ENCODE measurements at regions not wholly inside any gene's neighbourhood (a gene's known extent, or its start where the extent isn't known, plus 50 kb on each side); places are given as distances from the start of the nearest gene placed in this dataset.

DNA sequence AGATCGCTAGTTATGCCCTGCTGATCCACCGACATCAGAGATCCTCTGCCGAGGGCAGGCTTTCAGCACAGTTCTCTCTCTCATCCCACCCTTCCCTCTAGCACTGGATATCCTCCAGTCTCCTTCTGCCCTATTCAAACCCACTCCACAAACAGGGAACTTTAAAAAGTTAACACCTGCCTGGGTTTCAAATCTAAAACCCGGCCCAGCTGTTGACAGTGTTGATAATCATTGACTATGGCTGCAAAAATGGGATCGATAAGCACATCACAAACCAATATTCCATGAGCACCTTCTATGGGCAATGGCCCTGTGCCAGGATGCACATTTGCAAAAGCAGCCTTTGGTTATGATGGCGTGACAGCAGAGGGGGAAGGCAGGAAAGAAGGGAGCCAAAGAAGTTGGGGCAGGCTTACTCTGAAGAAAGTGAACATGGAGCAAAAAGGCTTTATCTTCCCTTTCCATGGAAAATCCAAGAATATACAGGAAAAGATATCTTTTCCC, 482.3 kb upstream of the KLHL29 start:
- TF ChIP-seq, protein P1, sequence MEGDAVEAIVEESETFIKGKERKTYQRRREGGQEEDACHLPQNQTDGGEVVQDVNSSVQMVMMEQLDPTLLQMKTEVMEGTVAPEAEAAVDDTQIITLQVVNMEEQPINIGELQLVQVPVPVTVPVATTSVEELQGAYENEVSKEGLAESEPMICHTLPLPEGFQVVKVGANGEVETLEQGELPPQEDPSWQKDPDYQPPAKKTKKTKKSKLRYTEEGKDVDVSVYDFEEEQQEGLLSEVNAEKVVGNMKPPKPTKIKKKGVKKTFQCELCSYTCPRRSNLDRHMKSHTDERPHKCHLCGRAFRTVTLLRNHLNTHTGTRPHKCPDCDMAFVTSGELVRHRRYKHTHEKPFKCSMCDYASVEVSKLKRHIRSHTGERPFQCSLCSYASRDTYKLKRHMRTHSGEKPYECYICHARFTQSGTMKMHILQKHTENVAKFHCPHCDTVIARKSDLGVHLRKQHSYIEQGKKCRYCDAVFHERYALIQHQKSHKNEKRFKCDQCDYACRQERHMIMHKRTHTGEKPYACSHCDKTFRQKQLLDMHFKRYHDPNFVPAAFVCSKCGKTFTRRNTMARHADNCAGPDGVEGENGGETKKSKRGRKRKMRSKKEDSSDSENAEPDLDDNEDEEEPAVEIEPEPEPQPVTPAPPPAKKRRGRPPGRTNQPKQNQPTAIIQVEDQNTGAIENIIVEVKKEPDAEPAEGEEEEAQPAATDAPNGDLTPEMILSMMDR (conservative IDR thresholded peaks at IDR 0.05; ENCODE audit: low read depth, low read length): no peak
- no peak for TF ChIP-seq MXI1 (IDR thresholded peaks at IDR 0.05; ENCODE audit: borderline replicate concordance, low read depth, low read length)
- TF ChIP-seq NFE2L2 (IDR thresholded peaks at IDR 0.05; ENCODE audit: low read depth, low read length): no peak
- TF ChIP-seq RAD21 (IDR thresholded peaks at IDR 0.05; ENCODE audit: low read length): no peak
- TF ChIP-seq POLR2A (IDR thresholded peaks at IDR 0.05; ENCODE audit: low read depth, low read length): no peak
- TF ChIP-seq BHLHE40 (IDR thresholded peaks at IDR 0.05; ENCODE audit: low read depth, low read length): no peak
- TF ChIP-seq CEBPB (IDR thresholded peaks at IDR 0.05; ENCODE audit: low read depth, low read length): no peak
- TF ChIP-seq SMC3 (IDR thresholded peaks at IDR 0.05; ENCODE audit: low read depth, low read length): no peak
- no peak for TF ChIP-seq RCOR1 (IDR thresholded peaks at IDR 0.05; ENCODE audit: insufficient replicate concordance, low read length)

Measured in IMR-90 (cell line).